WI38 (cell line): ENCODE measurements at regions not wholly inside any gene's neighbourhood (a gene's known extent, or its start where the extent isn't known, plus 50 kb on each side); places are given as distances from the start of the nearest gene placed in this dataset.
A peak's percentile ranks its signal among the peaks of the same experiment; 100 is the strongest.

Source experiments
- H3K4me3 ChIP-seq: 2 replicates; pipeline ENCODE4 v1.5.1; 2011; ENCODE audit warnings: low read depth, mild to moderate bottlenecking, control low read depth, low read length
- TF ChIP-seq, protein P1 (sequence below): IDR thresholded peaks from 2 replicates; pipeline ENCODE4 v1.5.1; 2012; ENCODE audit warnings: low read depth, mild to moderate bottlenecking, control low read depth, low read length

DNA sequence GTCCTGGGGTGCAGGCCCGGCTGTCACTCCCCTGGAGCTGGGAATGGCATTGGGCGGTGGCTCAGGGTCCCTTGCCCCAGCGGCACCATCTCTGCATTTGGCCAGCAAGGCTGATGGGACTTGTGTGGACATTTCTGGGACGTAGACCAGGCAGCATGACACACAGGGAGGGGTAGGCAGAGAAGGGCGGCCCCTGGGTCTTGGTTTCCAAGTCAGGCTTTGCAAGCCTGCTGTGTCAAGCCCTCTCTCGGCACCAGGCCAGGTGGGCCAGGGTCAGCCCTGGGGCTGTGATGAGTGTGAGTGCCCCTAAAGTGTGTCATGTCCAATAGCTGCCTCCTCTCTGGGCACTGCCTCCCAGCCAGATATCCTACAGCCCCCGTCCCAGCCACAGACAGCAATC is 335.2 kb downstream of the SEC14L1 start:
- TF ChIP-seq, protein P1, sequence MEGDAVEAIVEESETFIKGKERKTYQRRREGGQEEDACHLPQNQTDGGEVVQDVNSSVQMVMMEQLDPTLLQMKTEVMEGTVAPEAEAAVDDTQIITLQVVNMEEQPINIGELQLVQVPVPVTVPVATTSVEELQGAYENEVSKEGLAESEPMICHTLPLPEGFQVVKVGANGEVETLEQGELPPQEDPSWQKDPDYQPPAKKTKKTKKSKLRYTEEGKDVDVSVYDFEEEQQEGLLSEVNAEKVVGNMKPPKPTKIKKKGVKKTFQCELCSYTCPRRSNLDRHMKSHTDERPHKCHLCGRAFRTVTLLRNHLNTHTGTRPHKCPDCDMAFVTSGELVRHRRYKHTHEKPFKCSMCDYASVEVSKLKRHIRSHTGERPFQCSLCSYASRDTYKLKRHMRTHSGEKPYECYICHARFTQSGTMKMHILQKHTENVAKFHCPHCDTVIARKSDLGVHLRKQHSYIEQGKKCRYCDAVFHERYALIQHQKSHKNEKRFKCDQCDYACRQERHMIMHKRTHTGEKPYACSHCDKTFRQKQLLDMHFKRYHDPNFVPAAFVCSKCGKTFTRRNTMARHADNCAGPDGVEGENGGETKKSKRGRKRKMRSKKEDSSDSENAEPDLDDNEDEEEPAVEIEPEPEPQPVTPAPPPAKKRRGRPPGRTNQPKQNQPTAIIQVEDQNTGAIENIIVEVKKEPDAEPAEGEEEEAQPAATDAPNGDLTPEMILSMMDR: no peak
- no peak overlapping the region for H3K4me3 ChIP-seq

DNA sequence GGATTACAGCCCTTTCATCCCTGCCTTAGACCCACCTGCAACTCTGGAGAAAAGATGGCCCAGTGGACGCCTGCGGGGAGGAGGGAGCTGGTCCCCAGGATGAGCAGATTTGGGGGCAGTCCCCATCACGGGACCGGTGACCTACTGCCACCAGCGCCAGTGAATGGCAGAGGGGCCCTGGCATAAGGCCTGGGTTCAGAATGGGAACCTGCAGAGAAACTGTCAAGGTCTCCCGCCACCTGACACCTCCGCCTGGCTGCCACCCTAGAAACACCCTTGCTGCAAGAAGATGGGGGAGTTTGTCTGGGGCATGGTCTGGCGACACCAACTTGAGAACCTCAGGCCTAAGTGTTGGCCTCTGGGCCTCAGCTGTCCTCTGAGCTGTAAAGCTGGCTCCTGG is 335.7 kb downstream of the SEC14L1 start:
- TF ChIP-seq, protein P1: no peak
- H3K4me3 ChIP-seq: 0 out of 2 replicates have a peak overlapping the region, but pooled peaks have one; percentile 9

DNA sequence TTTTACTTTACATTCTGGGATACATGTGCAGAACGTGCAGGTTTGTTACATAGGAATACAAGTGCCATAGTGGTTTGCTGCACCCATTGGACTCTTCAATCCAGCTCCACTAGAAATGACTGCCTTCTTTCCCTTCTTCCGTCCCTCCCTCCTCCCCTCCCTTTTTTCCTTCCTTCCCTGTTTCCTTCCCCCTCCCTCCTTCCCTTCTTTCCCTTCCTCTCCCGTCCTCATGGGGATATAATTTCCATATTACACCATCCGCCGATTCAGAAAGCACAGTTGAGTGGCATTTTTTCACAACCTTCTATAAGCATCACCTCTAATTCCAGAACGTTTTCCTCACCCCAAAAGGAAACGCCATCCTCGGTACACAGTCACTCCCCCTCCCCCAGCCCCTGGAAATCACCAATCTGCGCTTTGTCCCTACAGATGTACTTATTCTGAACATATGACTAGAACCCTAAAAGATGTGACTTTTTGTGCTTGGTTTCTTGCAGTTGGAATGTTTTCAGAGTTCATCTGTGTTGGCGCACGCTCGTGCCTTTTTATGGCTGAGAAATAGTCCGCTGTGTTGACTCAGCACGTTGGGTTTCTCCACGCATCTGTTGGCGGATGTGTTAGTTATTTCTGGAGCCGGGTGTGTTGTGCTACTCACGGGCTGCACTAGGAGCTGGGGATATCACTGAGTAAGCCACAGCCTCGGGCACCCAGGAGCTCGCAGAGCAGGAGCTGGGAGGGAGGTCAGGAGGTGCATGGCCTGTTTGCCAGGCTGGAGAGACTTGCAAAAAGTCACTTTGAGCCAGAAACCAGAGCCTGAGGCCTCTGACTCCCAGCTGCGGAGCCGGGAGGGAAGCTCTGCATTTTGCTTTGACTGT is 336.4 kb downstream of the SEC14L1 start:
- TF ChIP-seq, protein P1: no peak
- 0 out of 2 replicates have a peak overlapping the region, but pooled peaks have one; percentile 9 for H3K4me3 ChIP-seq

- no peak overlapping the region for H3K4me3 ChIP-seq
- TF ChIP-seq, protein P1: no peak
These were observed 337.5 kb downstream of the SEC14L1 start for GRCh38 chr17:77478281-77478680.

GRCh38 chr17:77478899-77479298 is 338.1 kb downstream of the SEC14L1 start:
- TF ChIP-seq, protein P1: no peak
- H3K4me3 ChIP-seq: no peak overlapping the region

DNA sequence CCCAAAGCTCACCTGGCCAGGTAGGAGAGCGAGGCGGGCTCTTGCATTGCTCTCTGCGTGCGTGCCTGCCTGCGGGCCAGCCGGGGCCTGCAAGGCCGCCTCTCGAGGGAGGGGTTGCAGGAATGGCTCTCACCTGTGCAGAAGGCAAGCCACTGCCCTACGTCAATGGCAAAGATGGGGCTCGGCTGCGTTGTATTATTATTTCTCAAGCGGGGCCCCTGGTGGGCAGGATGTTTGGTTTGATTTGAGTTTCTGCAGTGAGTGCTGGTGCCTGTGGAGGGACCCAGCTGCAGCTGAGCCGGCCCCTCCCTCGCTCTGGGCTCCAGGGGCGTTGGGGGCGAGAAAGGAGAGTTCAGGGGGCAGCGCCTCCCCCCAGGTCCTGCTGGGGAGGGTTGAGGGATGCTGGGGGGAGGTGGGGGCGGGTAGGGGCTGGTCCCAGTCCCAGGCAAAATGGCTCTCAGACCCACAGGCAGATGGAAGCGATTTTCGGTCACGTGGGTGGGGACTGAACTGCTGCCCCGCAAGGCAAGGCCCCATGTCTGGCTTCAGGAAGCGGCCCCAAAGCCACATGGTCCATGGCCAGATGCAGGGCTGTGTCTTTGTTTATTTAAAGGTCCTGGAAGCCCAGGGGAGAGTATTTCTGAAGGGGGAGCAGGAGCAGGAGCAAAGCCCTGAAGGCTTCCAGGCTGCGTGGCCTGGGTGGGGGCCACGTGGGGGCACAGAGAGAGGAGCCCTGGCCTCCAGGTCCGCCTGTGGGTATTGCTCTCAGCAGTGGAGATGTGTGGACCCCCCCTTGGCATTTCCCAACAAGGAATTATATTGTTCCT is 338.8 kb downstream of the SEC14L1 start:
- H3K4me3 ChIP-seq: no peak overlapping the region
- TF ChIP-seq, protein P1: no peak

- no peak overlapping the region for H3K4me3 ChIP-seq
- TF ChIP-seq, protein P1: no peak
These were observed 339.4 kb downstream of the SEC14L1 start for GRCh38 chr17:77480199-77480508.
